ENCODE measurements at regions not wholly inside any gene's neighbourhood (a gene's known extent, or its start where the extent isn't known, plus 50 kb on each side); places are given as distances from the start of the nearest gene placed in this dataset.

- TF ChIP-seq, protein P1, sequence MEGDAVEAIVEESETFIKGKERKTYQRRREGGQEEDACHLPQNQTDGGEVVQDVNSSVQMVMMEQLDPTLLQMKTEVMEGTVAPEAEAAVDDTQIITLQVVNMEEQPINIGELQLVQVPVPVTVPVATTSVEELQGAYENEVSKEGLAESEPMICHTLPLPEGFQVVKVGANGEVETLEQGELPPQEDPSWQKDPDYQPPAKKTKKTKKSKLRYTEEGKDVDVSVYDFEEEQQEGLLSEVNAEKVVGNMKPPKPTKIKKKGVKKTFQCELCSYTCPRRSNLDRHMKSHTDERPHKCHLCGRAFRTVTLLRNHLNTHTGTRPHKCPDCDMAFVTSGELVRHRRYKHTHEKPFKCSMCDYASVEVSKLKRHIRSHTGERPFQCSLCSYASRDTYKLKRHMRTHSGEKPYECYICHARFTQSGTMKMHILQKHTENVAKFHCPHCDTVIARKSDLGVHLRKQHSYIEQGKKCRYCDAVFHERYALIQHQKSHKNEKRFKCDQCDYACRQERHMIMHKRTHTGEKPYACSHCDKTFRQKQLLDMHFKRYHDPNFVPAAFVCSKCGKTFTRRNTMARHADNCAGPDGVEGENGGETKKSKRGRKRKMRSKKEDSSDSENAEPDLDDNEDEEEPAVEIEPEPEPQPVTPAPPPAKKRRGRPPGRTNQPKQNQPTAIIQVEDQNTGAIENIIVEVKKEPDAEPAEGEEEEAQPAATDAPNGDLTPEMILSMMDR (IDR thresholded peaks at IDR 0.05; ENCODE audit: low read depth, low read length, missing control alignments), result no peak
- Histone ChIP-seq H3K27me3 (replicated peaks) (no peaks in the 10 kb centered on the region), H3K4me3 (ENCODE audit: low read depth, low read length) (no peak overlapping the region), H3K27ac (no peak overlapping the region), H3K36me3 (replicated peaks) (no peaks in the 10 kb centered on the region)
- in situ Hi-C loops (cut with HindIII; ENCODE audit: low pct_ligation_motif_present, low sequenced_read_pairs), result no loop called here
- DNase-seq, result no peak
Observed at GRCh38 chr1:235059221-235059620, 69.4 kb downstream of the TOMM20 start.

DNA sequence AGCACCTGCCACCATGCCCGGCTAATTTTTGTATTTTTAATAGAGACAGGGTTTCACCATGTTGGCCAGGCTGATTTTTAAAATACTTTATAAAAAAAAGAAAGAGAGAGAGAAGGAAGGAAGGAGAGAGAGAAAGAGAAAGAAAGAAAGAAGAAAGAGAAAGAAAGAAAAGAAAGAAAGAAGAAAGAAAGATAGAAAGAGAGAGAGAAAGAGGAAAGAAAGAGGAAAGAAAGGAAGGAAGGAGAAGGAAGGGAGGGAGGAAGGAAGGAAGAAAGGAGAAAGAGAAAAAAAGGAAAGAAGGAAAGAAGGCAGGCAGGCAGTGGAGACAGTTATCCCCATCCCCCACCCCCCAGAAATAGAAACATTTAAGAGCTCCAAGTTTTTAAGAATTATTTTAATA, 69.9 kb downstream of the TOMM20 start:
- no peak for DNase-seq
- in situ Hi-C loops (cut with HindIII; ENCODE audit: low pct_ligation_motif_present, low sequenced_read_pairs), result no loop called here
- Histone ChIP-seq H3K36me3 (replicated peaks) (no peaks in the 10 kb centered on the region), H3K4me3 (ENCODE audit: low read depth, low read length) (no peak overlapping the region), H3K27ac (no peak overlapping the region), H3K27me3 (replicated peaks) (no peaks in the 10 kb centered on the region)
- TF ChIP-seq, protein P1 (IDR thresholded peaks at IDR 0.05; ENCODE audit: low read depth, low read length, missing control alignments), result no peak

- TF ChIP-seq, protein P1 (IDR thresholded peaks at IDR 0.05; ENCODE audit: low read depth, low read length, missing control alignments), result no peak
- in situ Hi-C loops (cut with HindIII; ENCODE audit: low pct_ligation_motif_present, low sequenced_read_pairs), result no loop called here
- H3K36me3 ChIP-seq (replicated peaks), result no peaks in the 10 kb centered on the region
- no peaks in the 10 kb centered on the region for H3K27me3 ChIP-seq (replicated peaks)
- H3K27ac ChIP-seq, result no peak overlapping the region
- no peak overlapping the region for H3K4me3 ChIP-seq (ENCODE audit: low read depth, low read length)
- no peak for DNase-seq
Observed at GRCh38 chr1:235057385-235058306, 71.0 kb downstream of the TOMM20 start.

DNA sequence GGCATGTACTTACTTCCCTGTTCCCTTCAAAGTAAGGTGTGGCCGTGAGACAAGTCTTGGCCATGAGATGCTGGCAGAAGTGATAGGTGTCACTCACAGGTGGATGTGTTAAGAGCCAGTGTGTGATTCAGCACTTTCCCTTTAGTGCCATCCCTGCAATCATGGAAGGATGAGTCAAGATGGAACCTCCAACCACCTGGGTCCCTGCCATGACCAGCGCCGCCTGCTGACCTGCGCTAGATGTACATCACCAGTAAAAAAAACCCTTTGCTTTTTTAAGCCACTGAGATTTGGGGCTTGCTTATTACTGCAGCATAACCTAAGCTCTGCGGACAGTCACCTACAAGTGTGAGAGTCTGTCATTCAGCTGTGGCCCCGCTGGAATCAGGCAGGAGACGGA, 71.7 kb downstream of the TOMM20 start:
- H3K4me3 ChIP-seq (ENCODE audit: low read depth, low read length), result no peak overlapping the region
- DNase-seq, result no peak
- no peak overlapping the region for H3K27ac ChIP-seq
- H3K27me3 ChIP-seq (replicated peaks), result no peaks in the 10 kb centered on the region
- in situ Hi-C loops (cut with HindIII; ENCODE audit: low pct_ligation_motif_present, low sequenced_read_pairs), result no loop called here
- TF ChIP-seq, protein P1 (IDR thresholded peaks at IDR 0.05; ENCODE audit: low read depth, low read length, missing control alignments), result no peak
- H3K36me3 ChIP-seq (replicated peaks), result no peaks in the 10 kb centered on the region

- H3K27ac ChIP-seq, result no peak overlapping the region
- in situ Hi-C loops (cut with HindIII; ENCODE audit: low pct_ligation_motif_present, low sequenced_read_pairs), result no loop called here
Observed at GRCh38 chr1:235054936-235055335, 73.7 kb downstream of the TOMM20 start.

More at GRCh38 chr1:235054936-235055335, 73.7 kb downstream of the TOMM20 start:
- H3K4me3 ChIP-seq (ENCODE audit: low read depth, low read length), result no peak overlapping the region
- TF ChIP-seq, protein P1 (IDR thresholded peaks at IDR 0.05; ENCODE audit: low read depth, low read length, missing control alignments), result no peak
- H3K36me3 ChIP-seq (replicated peaks), result no peaks in the 10 kb centered on the region
- no peak for DNase-seq
- H3K27me3 ChIP-seq (replicated peaks), result no peaks in the 10 kb centered on the region

All from brain microvascular endothelial cell (primary cell).